ENCODE measurements at regions not wholly inside any gene's neighbourhood (a gene's known extent, or its start where the extent isn't known, plus 50 kb on each side); places are given as distances from the start of the nearest gene placed in this dataset.

DNA sequence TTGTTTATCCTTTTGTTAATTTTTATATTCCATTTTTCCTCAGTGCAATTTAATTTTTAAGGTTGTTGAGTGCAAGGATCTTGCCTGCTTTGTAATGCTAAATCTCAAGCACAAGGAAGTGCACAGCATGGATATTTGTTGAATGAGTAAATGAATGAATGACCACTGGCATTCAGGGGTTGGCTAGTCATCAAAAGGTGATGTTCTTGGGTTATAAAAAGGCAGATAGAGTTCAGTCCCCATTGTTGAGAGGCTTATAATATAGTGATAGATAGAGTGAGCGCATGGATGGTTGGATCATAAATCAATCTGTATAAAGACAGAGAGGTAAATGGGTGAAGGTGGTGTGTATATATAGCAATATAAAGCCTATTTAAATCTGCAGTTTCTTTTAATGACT, 193.2 kb upstream of the KLF6 start:
- Histone ChIP-seq H3K9me3 (ENCODE audit: control insufficient read depth, insufficient read depth, low read depth, low read length) (no peaks in the 10 kb centered on the region), H3K4me1 (ENCODE audit: control insufficient read depth, insufficient read depth, low read length) (no peaks in the 10 kb centered on the region), H3K27ac (ENCODE audit: extremely low read depth, low read depth, low read length) (no peak overlapping the region), H3K36me3 (ENCODE audit: control insufficient read depth in 2 of 2, insufficient read depth in 1 of 2, low read length in 2 of 2) (no peaks in the 10 kb centered on the region), H3K4me3 (ENCODE audit: low read depth, low read length) (no peak overlapping the region)
- POLR2A ChIA-PET = no interaction called here
- CTCF ChIA-PET = no interaction called here
- TF ChIP-seq ZFP37 (tag by site-specific recombination; IDR thresholded peaks at IDR 0.05) = no peak
- TF ChIP-seq ZBTB20 (tag by site-specific recombination; IDR thresholded peaks at IDR 0.05) = no peak
- no peak for TF ChIP-seq ZNF549 (tag by site-specific recombination; IDR thresholded peaks at IDR 0.05)
- TF ChIP-seq, protein P1, sequence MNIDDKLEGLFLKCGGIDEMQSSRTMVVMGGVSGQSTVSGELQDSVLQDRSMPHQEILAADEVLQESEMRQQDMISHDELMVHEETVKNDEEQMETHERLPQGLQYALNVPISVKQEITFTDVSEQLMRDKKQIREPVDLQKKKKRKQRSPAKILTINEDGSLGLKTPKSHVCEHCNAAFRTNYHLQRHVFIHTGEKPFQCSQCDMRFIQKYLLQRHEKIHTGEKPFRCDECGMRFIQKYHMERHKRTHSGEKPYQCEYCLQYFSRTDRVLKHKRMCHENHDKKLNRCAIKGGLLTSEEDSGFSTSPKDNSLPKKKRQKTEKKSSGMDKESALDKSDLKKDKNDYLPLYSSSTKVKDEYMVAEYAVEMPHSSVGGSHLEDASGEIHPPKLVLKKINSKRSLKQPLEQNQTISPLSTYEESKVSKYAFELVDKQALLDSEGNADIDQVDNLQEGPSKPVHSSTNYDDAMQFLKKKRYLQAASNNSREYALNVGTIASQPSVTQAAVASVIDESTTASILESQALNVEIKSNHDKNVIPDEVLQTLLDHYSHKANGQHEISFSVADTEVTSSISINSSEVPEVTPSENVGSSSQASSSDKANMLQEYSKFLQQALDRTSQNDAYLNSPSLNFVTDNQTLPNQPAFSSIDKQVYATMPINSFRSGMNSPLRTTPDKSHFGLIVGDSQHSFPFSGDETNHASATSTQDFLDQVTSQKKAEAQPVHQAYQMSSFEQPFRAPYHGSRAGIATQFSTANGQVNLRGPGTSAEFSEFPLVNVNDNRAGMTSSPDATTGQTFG (tag by site-specific recombination; IDR thresholded peaks at IDR 0.05; ENCODE audit: borderline replicate concordance) = no peak
- TF ChIP-seq, protein P2, sequence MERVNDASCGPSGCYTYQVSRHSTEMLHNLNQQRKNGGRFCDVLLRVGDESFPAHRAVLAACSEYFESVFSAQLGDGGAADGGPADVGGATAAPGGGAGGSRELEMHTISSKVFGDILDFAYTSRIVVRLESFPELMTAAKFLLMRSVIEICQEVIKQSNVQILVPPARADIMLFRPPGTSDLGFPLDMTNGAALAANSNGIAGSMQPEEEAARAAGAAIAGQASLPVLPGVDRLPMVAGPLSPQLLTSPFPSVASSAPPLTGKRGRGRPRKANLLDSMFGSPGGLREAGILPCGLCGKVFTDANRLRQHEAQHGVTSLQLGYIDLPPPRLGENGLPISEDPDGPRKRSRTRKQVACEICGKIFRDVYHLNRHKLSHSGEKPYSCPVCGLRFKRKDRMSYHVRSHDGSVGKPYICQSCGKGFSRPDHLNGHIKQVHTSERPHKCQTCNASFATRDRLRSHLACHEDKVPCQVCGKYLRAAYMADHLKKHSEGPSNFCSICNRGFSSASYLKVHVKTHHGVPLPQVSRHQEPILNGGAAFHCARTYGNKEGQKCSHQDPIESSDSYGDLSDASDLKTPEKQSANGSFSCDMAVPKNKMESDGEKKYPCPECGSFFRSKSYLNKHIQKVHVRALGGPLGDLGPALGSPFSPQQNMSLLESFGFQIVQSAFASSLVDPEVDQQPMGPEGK (tag by site-specific recombination; IDR thresholded peaks at IDR 0.05) = no peak
- TF ChIP-seq SCRT1 (tag by site-specific recombination; IDR thresholded peaks at IDR 0.05; ENCODE audit: borderline replicate concordance) = no peak
- TF ChIP-seq ZNF292 (tag by site-specific recombination; IDR thresholded peaks at IDR 0.05; ENCODE audit: borderline replicate concordance, low read depth) = no peak
- no peak for TF ChIP-seq SP7 (tag by site-specific recombination; IDR thresholded peaks at IDR 0.05)

DNA sequence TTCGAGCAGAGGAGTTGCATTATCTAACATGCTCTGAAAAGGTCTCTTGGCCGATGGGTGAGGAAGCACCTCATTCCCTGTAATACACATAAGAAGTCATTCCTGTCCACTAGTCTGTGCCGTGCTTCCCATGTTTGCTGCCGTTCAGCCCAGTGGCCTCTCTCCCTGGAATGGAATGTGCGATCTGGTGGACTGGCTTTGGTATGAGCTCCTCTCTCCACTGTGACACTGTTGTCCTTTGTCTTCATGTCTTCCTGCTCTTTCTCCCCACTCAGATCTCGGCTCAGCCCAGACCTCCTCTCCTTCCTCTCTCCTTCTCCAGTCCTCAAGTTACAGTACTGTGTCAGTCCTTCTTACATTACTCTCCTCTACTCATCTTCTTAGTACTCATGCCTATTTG, 192.8 kb upstream of the KLF6 start:
- ChIA-PET CTCF (no interaction called here), POLR2A (no interaction called here)
- TF ChIP-seq ZBTB17 (tag by site-specific recombination; IDR thresholded peaks at IDR 0.05) (no peak), ZNF548 (tag by site-specific recombination; IDR thresholded peaks at IDR 0.05) (no peak), ZNF830 (tag by site-specific recombination; IDR thresholded peaks at IDR 0.05; ENCODE audit: low read depth) (no peak), ZNF394 (tag by site-specific recombination; IDR thresholded peaks at IDR 0.05; ENCODE audit: borderline replicate concordance) (no peak), ZNF776 (tag by site-specific recombination; IDR thresholded peaks at IDR 0.05; ENCODE audit: borderline replicate concordance) (no peak), ZFP69B (tag by site-specific recombination; IDR thresholded peaks at IDR 0.05) (no peak), OSR2 (tag by site-specific recombination; IDR thresholded peaks at IDR 0.05) (no peak), ZNF785 (tag by site-specific recombination; IDR thresholded peaks at IDR 0.05) (no peak), ZNF302 (tag by site-specific recombination; IDR thresholded peaks at IDR 0.05; ENCODE audit: low read depth) (no peak), ZNF560 (tag by site-specific recombination; IDR thresholded peaks at IDR 0.05; ENCODE audit: borderline replicate concordance) (no peak), BCL11B (tag by site-specific recombination; IDR thresholded peaks at IDR 0.05; ENCODE audit: low read depth) (no peak), ZNF114 (tag by site-specific recombination; IDR thresholded peaks at IDR 0.05) (no peak), GLI2 (tag by site-specific recombination; IDR thresholded peaks at IDR 0.05; ENCODE audit: borderline replicate concordance, low read depth) (no peak)
- TF ChIP-seq, protein P3, sequence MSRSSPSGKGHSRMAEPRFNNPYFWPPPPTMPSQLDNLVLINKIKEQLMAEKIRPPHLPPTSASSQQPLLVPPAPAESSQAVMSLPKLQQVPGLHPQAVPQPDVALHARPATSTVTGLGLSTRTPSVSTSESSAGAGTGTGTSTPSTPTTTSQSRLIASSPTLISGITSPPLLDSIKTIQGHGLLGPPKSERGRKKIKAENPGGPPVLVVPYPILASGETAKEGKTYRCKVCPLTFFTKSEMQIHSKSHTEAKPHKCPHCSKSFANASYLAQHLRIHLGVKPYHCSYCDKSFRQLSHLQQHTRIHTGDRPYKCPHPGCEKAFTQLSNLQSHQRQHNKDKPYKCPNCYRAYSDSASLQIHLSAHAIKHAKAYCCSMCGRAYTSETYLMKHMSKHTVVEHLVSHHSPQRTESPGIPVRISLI (tag by site-specific recombination; IDR thresholded peaks at IDR 0.05) = no peak
- TF ChIP-seq, protein P4, sequence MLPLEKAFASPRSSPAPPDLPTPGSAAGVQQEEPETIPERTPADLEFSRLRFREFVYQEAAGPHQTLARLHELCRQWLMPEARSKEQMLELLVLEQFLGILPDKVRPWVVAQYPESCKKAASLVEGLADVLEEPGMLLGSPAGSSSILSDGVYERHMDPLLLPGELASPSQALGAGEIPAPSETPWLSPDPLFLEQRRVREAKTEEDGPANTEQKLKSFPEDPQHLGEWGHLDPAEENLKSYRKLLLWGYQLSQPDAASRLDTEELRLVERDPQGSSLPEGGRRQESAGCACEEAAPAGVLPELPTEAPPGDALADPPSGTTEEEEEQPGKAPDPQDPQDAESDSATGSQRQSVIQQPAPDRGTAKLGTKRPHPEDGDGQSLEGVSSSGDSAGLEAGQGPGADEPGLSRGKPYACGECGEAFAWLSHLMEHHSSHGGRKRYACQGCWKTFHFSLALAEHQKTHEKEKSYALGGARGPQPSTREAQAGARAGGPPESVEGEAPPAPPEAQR (tag by site-specific recombination; IDR thresholded peaks at IDR 0.05) = no peak
- TF ChIP-seq, protein P5, sequence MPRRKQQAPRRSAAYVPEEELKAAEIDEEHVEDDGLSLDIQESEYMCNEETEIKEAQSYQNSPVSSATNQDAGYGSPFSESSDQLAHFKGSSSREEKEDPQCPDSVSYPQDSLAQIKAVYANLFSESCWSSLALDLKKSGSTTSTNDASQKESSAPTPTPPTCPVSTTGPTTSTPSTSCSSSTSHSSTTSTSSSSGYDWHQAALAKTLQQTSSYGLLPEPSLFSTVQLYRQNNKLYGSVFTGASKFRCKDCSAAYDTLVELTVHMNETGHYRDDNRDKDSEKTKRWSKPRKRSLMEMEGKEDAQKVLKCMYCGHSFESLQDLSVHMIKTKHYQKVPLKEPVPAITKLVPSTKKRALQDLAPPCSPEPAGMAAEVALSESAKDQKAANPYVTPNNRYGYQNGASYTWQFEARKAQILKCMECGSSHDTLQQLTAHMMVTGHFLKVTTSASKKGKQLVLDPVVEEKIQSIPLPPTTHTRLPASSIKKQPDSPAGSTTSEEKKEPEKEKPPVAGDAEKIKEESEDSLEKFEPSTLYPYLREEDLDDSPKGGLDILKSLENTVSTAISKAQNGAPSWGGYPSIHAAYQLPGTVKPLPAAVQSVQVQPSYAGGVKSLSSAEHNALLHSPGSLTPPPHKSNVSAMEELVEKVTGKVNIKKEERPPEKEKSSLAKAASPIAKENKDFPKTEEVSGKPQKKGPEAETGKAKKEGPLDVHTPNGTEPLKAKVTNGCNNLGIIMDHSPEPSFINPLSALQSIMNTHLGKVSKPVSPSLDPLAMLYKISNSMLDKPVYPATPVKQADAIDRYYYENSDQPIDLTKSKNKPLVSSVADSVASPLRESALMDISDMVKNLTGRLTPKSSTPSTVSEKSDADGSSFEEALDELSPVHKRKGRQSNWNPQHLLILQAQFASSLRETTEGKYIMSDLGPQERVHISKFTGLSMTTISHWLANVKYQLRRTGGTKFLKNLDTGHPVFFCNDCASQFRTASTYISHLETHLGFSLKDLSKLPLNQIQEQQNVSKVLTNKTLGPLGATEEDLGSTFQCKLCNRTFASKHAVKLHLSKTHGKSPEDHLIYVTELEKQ (tag by site-specific recombination; IDR thresholded peaks at IDR 0.05; ENCODE audit: borderline replicate concordance) = no peak

More for the DNA sequence above, 192.8 kb upstream of the KLF6 start:
- Histone ChIP-seq H3K36me3 (ENCODE audit: control insufficient read depth in 2 of 2, insufficient read depth in 1 of 2, low read length in 2 of 2) (no peaks in the 10 kb centered on the region), H3K9me3 (ENCODE audit: control insufficient read depth, insufficient read depth, low read depth, low read length) (no peaks in the 10 kb centered on the region), H3K4me3 (ENCODE audit: low read depth, low read length) (no peak overlapping the region), H3K4me1 (ENCODE audit: control insufficient read depth, insufficient read depth, low read length) (no peaks in the 10 kb centered on the region), H3K27ac (ENCODE audit: extremely low read depth, low read depth, low read length) (no peak overlapping the region)
